ENCODE measurements at regions not wholly inside any gene's neighbourhood (a gene's known extent, or its start where the extent isn't known, plus 50 kb on each side); places are given as distances from the start of the nearest gene placed in this dataset.

DNA sequence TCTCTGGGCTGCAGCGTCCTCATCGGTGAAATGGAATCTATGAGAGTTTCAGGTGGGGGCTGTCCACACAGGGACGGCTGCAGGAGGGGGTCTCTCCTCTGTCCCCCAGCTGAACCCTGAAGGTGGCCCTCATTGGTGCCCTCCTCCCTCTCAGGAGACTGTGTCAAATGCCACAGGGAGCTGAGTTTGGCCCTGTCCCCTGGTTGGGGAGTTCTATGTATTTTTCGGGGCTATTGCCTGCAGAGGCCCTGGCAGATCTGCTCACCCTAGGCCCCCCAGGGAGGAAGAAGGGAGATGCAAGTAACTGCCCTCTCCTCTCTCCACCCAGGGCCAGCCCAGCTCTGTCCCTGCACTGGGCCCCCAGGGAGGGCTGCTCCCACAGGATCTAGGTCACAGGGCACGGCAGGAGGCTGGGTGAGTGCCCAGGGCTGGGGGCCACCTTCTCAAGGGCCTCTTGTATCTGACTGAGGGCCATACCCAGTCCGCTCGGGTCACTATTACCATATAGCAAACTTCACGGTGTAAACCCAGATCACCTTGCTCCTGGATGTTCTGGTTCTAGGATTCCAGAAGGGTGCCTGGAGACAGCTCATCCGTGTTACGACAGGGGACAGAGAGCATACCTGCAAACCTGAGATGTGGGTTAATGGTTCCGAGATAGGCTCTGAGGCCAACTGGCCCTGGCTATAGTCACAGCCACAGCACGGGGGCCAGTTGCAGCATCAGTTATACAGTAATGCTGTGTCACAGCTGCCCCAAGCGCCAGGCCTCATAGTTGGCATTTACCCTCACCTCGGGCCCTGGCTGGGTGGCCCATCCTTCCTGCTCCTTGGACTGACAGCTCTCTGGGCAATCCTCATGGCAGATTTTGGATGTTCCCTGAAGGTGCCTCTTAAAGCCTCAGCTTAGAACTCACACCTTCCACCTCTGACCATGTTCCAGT, 102.4 kb upstream of the PRR23E start:
- no peak overlapping the region for H3K4me3 ChIP-seq (ENCODE audit: control extremely low read depth in 1 of 5, extremely low read depth in 1 of 5, insufficient read depth in 1 of 5, low read depth in 2 of 5, low read length in 4 of 5)
- Mint-ChIP-seq H3K27me3 (peaks cover 22% of the 10 kb centered on the region), H3K4me3 (no peak overlapping the region), H3K9me3 (ENCODE audit: insufficient read depth) (no peaks in the 10 kb centered on the region), H3K27ac (no peak overlapping the region), H3K4me1 (no peaks in the 10 kb centered on the region)
- WGBS (ENCODE audit: insufficient coverage), result 89% methylated on average over 13 of the region's 14 CpGs
- TF ChIP-seq EZH2 (IDR thresholded peaks at IDR 0.05; ENCODE audit: borderline replicate concordance, insufficient read depth, low read depth, low read length, poor library complexity, severe bottlenecking), result no peak
- TF ChIP-seq, protein P1, sequence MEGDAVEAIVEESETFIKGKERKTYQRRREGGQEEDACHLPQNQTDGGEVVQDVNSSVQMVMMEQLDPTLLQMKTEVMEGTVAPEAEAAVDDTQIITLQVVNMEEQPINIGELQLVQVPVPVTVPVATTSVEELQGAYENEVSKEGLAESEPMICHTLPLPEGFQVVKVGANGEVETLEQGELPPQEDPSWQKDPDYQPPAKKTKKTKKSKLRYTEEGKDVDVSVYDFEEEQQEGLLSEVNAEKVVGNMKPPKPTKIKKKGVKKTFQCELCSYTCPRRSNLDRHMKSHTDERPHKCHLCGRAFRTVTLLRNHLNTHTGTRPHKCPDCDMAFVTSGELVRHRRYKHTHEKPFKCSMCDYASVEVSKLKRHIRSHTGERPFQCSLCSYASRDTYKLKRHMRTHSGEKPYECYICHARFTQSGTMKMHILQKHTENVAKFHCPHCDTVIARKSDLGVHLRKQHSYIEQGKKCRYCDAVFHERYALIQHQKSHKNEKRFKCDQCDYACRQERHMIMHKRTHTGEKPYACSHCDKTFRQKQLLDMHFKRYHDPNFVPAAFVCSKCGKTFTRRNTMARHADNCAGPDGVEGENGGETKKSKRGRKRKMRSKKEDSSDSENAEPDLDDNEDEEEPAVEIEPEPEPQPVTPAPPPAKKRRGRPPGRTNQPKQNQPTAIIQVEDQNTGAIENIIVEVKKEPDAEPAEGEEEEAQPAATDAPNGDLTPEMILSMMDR (IDR thresholded peaks at IDR 0.05), result no peak
- POLR2A ChIA-PET, result no interaction called here
- no peaks in the 10 kb centered on the region for H3K79me2 ChIP-seq (ENCODE audit: control insufficient read depth, insufficient read depth, low read length)
- intact Hi-C loops (cut with micrococcal nuclease), result no loop called here
- DNase-seq, result no peak
- no peaks in the 10 kb centered on the region for H3K36me3 ChIP-seq (replicated peaks in 1 of 2; ENCODE audit: control extremely low read depth in 1 of 2, control insufficient read depth in 1 of 2, extremely low read depth in 1 of 2, insufficient read depth in 2 of 2, low read length in 1 of 2)
- no peak overlapping the region for H3K27ac ChIP-seq (ENCODE audit: low read length in 2 of 2)
- no peaks in the 10 kb centered on the region for H4K20me1 ChIP-seq (ENCODE audit: control insufficient read depth, insufficient read depth, low read length, poor library complexity, severe bottlenecking)
- peaks cover 0 to 2% (median 0%) of the 10 kb centered on the region in 3 donors for H3K9me3 ChIP-seq (ENCODE audit: control extremely low read depth in 1 of 3, control insufficient read depth in 2 of 3, insufficient read depth in 1 of 3, low read length in 2 of 3)
- ATAC-seq (ENCODE audit: low read depth), result no peak
- CTCF ChIA-PET, result no interaction called here
- H2AFZ ChIP-seq (ENCODE audit: insufficient read depth, low read depth, low read length, poor library complexity, severe bottlenecking), result no peak overlapping the region
- no peak overlapping the region for H3K4me2 ChIP-seq (replicated peaks; ENCODE audit: low read depth, low read length, poor library complexity, severe bottlenecking)
- no peaks in the 10 kb centered on the region for H3K4me1 ChIP-seq (ENCODE audit: control insufficient read depth in 2 of 2, insufficient read depth in 2 of 2, low read length in 2 of 2)
- no peak overlapping the region for H3K9ac ChIP-seq (ENCODE audit: low read length)
- H3K27me3 ChIP-seq (replicated peaks in 1 of 4; ENCODE audit: control extremely low read depth in 1 of 4, control insufficient read depth in 3 of 4, insufficient read depth in 4 of 4, low read length in 3 of 4), result peaks cover 0 to 9% (median 0%) of the 10 kb centered on the region in 4 experiments

DNA sequence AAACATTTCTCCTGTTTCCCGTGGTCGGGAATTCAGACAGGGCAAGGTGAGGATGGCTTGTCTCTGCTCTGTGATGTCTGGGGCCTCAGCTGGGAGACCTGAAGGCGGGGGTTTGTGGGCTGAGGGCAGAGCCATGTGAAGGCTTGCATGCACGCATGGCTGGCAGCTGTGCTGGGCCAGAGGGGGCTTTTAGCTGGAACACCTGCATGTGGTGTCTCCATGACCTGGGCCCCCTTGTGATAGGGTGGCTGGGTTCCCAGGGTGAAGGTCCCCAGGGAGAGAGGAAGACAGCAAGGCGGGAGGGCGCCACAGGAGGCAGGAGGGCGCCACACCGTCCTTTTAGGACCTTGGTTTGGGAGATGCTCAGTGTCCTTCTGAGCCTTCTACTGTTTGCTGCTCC, 101.6 kb upstream of the PRR23E start:
- ChIA-PET POLR2A (no interaction called here), CTCF (no interaction called here)
- H3K9me3 ChIP-seq (ENCODE audit: control extremely low read depth in 1 of 3, control insufficient read depth in 2 of 3, insufficient read depth in 1 of 3, low read length in 2 of 3), result peaks cover 0 to 5% (median 0%) of the 10 kb centered on the region in 3 donors
- no peaks in the 10 kb centered on the region for H3K4me1 ChIP-seq (ENCODE audit: control insufficient read depth in 2 of 2, insufficient read depth in 2 of 2, low read length in 2 of 2)
- H4K20me1 ChIP-seq (ENCODE audit: control insufficient read depth, insufficient read depth, low read length, poor library complexity, severe bottlenecking), result no peaks in the 10 kb centered on the region
- Mint-ChIP-seq H3K27ac (no peak overlapping the region), H3K9me3 (ENCODE audit: insufficient read depth) (no peaks in the 10 kb centered on the region), H3K4me1 (no peaks in the 10 kb centered on the region), H3K4me3 (no peak overlapping the region), H3K27me3 (peaks cover 20% of the 10 kb centered on the region)
- no peak for TF ChIP-seq EZH2 (IDR thresholded peaks at IDR 0.05; ENCODE audit: borderline replicate concordance, insufficient read depth, low read depth, low read length, poor library complexity, severe bottlenecking)
- TF ChIP-seq, protein P1 (IDR thresholded peaks at IDR 0.05), result no peak
- no peak overlapping the region for H2AFZ ChIP-seq (ENCODE audit: insufficient read depth, low read depth, low read length, poor library complexity, severe bottlenecking)
- H3K4me3 ChIP-seq (ENCODE audit: control extremely low read depth in 1 of 5, extremely low read depth in 1 of 5, insufficient read depth in 1 of 5, low read depth in 2 of 5, low read length in 4 of 5), result no peak overlapping the region
- intact Hi-C loops (cut with micrococcal nuclease), result no loop called here
- H3K79me2 ChIP-seq (ENCODE audit: control insufficient read depth, insufficient read depth, low read length), result no peaks in the 10 kb centered on the region
- WGBS (ENCODE audit: insufficient coverage), result 65% methylated on average over 5 of the region's 8 CpGs
- no peak overlapping the region for H3K4me2 ChIP-seq (replicated peaks; ENCODE audit: low read depth, low read length, poor library complexity, severe bottlenecking)
- DNase-seq, result no peak
- H3K27ac ChIP-seq (ENCODE audit: low read length in 2 of 2), result no peak overlapping the region
- H3K36me3 ChIP-seq (replicated peaks in 1 of 2; ENCODE audit: control extremely low read depth in 1 of 2, control insufficient read depth in 1 of 2, extremely low read depth in 1 of 2, insufficient read depth in 2 of 2, low read length in 1 of 2), result no peaks in the 10 kb centered on the region
- H3K27me3 ChIP-seq (replicated peaks in 1 of 4; ENCODE audit: control extremely low read depth in 1 of 4, control insufficient read depth in 3 of 4, insufficient read depth in 4 of 4, low read length in 3 of 4), result peaks cover 0 to 9% (median 0%) of the 10 kb centered on the region in 4 experiments
- no peak overlapping the region for H3K9ac ChIP-seq (ENCODE audit: low read length)
- ATAC-seq (ENCODE audit: low read depth), result no peak
